Left colon (tissue), 2 donors: ENCODE measurements at regions not wholly inside any gene's neighbourhood (a gene's known extent, or its start where the extent isn't known, plus 50 kb on each side); places are given as distances from the start of the nearest gene placed in this dataset.
"Not testable (repeated sequence)": the region's sequence is repeated elsewhere in the genome, so short reads cannot be mapped to it uniquely, and the experiment has no call there.

Experiments used
- ATAC-seq: fragments of 200-7000 bp; cut with Tn5 transposase; one replicate; pipeline ENCODE4 v1.9.1; 2020; ENCODE audit warnings: mild to moderate bottlenecking, moderate library complexity
- DNase-seq, 2 donors: peaks; one replicate each; pipeline ENCODE4 v3.0.0-alpha.2; 2020
- intact Hi-C, 2 donors: fragments of 100-400 bp; cut with DNase I in 1 of 2; cut with micrococcal nuclease in 1 of 2; formaldehyde crosslinking; loops; one replicate each; pipeline versions ENCODE4 v1.11.2 to v1.14.0; 2022; cut with DNase I, micrococcal nuclease
- donor health status: DM: no; HTN: no; CAD: no.
- donor health status: DM: yes; HTN: yes; CAD: no.

DNA sequence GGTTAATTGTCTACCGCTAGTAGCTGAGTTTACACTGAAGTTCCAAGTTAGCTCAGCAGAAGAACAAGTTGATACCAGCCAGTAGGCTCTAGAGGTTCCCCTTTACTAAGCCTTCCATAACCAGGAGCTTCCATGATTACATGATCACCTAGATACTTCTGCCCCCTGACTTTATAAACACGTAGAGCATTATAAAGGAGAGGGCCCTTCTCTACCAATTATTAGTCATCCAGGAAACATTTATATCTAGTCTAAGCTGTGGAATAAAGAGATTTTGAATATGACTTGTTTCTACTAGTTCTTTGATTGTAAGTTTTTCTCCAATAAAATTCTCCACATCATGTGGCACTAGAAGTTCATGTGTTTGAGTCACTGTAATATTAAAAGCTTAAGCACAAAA is 818.1 kb upstream of the PCDH10 start:
- DNase-seq, result no peak
- intact Hi-C loops, result no loop called here
- no peak for ATAC-seq

DNA sequence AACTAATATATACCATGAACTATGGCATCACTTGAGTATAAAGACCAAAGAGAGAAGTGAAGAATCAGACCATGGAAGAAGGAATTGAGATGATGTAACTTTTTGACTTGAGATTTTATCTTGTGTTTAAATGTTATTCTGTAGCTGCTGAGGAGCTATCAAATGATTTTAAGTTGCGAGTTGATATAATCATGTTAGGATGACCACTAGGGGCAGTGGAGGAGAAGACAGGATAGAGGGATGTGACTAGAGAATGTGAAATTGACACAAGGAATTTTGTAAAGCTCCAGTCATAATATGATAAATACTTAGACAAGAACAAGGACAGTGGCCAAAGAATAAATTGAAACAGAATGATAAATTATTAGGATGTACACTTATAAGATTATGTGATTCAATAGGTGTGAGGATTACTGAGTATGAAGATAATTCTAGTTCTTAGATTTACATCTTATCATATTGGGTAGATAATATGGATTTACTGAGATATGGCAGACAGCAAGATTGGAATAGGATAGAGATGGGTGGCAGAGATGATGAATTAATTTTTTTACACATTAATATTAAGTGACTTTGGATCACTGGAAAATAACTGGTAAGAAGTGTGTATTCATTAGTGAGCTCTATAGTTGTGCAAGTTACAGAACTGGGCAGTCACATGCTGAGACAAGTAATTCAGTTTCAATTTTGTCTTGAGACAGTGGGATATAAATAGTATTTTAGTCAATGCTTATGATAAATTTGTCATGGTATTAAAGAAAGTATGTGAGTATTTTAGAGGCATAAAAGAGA is 816.0 kb upstream of the PCDH10 start:
- no peak for DNase-seq
- ATAC-seq, result no peak
- intact Hi-C loops, result no loop called here

- no peak for DNase-seq
- intact Hi-C loops, result no loop called here
- ATAC-seq, result no peak
Measured at GRCh38 chr4:132333724-132334047, 815.4 kb upstream of the PCDH10 start.

DNA sequence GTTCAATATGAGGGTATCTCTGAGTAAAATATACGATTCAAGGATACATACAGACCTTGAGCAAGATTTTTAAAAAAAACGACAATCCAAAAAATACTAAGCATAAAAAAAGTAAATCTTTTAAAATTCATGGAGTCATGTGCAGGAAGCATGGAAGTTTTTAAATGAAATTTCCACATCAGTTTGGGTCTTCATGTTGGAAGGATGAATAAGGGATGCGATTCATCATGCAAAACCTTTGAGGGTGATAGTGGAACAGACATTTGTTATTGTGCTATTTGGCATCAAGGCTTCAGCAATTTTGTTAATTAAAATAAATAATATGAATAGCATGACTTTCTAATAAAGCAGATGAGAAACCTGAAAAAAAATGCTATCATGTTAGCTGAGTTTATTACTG is 815.0 kb upstream of the PCDH10 start:
- no peak for DNase-seq
- intact Hi-C loops, result no loop called here
- no peak for ATAC-seq

GRCh38 chr4:132344924-132345828 is 803.9 kb upstream of the PCDH10 start:
- intact Hi-C loops, result no loop called here
- no peak for DNase-seq
- no peak for ATAC-seq

- intact Hi-C loops, result no loop called here
- ATAC-seq, result no peak
- no peak for DNase-seq
Measured at GRCh38 chr4:132346016-132346415, 803.1 kb upstream of the PCDH10 start.

GRCh38 chr4:132351606-132352005 is 797.5 kb upstream of the PCDH10 start:
- intact Hi-C loops, DNase-seq, ATAC-seq: not testable (repeated sequence)

- ATAC-seq, result no peak
- DNase-seq, result no peak
- intact Hi-C loops, result no loop called here
Measured at GRCh38 chr4:132382243-132382642, 766.9 kb upstream of the PCDH10 start.

GRCh38 chr4:132383571-132384199 is 765.4 kb upstream of the PCDH10 start:
- intact Hi-C loops, result no loop called here
- no peak for DNase-seq
- ATAC-seq, result no peak

DNA sequence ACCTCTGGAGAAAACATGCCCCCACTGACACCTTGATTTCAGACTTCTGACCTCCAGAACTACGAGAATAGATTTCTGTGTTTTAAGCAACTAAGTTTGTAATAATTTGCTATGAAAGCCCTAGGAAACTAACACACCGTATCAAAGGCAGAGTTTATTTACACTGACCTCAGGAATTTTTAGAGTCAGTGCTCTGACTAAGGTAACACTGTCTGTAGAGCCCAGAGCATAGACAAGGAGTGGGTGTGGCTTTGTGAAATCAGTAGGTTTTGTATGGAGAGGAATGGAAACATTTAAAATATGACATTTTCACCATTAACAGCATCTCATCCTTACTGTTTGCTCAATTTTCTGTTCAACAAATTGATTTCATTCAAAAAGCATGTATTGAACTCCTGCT is 764.4 kb upstream of the PCDH10 start:
- DNase-seq (no peak), ATAC-seq (no peak)
- intact Hi-C loops, result no loop called here

GRCh38 chr4:132386130-132386529 is 763.0 kb upstream of the PCDH10 start:
- intact Hi-C loops, result no loop called here
- no peak for DNase-seq
- ATAC-seq, result no peak

- no peak for ATAC-seq
- no peak for DNase-seq
- intact Hi-C loops, result no loop called here
Measured at GRCh38 chr4:132387060-132387459, 762.0 kb upstream of the PCDH10 start.

- DNase-seq, result no peak
- intact Hi-C loops, result no loop called here
- ATAC-seq, result no peak
Measured at GRCh38 chr4:132395561-132395960, 753.5 kb upstream of the PCDH10 start.

DNA sequence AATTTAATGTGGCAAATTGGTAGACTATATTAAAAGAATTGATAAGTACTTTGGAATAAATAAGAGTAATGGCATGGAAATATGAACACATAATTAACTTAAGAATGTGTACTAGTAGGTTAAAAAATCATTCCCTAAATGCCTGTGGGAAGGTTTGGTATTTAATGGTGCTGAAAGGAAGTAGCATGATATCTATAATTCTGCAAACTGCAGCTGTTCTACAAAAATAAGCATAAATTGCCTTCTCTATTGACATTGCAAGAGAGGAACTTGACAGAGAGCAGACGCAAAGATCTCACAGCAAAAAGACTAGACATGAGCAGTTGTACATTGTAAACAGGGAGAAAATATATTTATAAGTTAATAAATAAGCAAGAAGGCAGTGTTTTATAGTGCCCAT is 752.5 kb upstream of the PCDH10 start:
- intact Hi-C loops, result no loop called here
- no peak for DNase-seq
- no peak for ATAC-seq

GRCh38 chr4:132417220-132417619 is 731.9 kb upstream of the PCDH10 start:
- intact Hi-C loops, result no loop called here
- ATAC-seq, result no peak
- no peak for DNase-seq

DNA sequence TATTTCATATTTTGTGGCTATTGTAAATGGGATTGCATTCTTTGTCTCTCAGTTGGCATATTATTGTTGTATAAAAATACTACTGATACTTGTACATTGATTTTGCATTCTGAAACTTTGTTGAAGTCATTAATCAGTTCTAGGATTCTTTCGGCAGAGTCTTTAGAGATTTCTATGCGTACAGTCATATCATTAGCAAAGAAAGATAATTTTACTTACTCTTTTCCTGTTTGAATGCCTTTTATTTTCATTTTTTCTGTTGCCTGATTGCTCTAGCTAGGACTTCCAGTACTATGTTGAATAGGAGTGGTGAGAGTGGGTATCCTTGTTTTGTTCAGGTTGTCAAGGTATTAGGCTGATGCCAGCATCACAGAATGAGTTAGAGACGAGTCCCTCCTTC is 722.0 kb upstream of the PCDH10 start:
- no peak for DNase-seq
- intact Hi-C loops, result no loop called here
- ATAC-seq, result no peak

GRCh38 chr4:132437117-132437516 is 712.0 kb upstream of the PCDH10 start:
- ATAC-seq (no peak), DNase-seq (no peak)
- intact Hi-C loops, result no loop called here

GRCh38 chr4:132445386-132445785 is 703.7 kb upstream of the PCDH10 start:
- intact Hi-C loops, result no loop called here
- ATAC-seq (no peak), DNase-seq (no peak)

DNA sequence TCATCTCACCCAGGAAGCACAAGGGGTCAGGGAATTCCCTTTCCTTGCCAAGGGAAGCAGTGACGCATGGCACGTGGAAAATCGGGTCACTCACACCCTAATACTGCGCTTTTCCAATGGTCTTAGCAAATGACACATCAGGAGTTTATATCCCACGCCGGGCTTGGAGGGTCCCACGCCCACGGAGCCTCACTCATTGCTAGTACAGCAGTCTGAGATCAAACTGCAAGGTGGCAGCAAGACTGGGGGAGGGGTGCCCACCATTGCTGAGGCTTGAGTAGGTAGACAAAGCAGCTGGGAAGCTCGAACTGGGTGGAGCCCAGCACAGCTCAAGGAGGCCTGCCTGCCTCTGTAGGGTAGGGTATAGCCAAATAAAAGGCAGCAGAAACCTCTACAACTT is 691.1 kb upstream of the PCDH10 start:
- DNase-seq, intact Hi-C loops, ATAC-seq: not testable (repeated sequence)

DNA sequence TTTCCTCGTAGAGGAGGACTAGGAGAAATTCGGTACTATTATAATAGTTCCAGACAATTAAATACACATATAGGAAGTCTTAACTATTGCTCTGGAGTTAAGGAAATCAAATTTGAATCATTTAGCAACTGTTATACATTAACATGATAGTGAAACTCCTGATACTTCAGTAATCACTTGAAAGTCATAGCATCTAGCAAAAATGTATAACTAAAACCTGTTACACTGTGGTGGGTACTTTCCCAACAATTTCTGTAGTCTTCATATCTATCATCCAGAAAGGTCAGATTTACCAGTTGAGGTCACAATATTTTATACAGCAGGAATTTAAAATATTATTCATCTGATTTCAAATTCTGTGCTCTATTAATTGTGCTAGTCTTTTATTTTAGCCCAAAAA is 669.6 kb upstream of the PCDH10 start:
- no peak for DNase-seq
- intact Hi-C loops, result no loop called here
- no peak for ATAC-seq
